HepG2 (cell line): ENCODE measurements at regions not wholly inside any gene's neighbourhood (a gene's known extent, or its start where the extent isn't known, plus 50 kb on each side); places are given as distances from the start of the nearest gene placed in this dataset.

ENCODE experiments used
- ATAC-seq: fragments of 200-7000 bp; cut with Tn5 transposase; 3 replicates; pipeline ENCODE4 v1.9.1; 2020; ENCODE audit warnings: mild to moderate bottlenecking, moderate library complexity
- BruUV-seq: library from RNA; stranded (reverse); fragments of 400-500 nt; replicated peaks from 2 replicates; lab custom pipeline; 2021; lab: Mats Ljungman, UMichigan
- CTCF ChIA-PET: fragments of 300-600 bp; formaldehyde crosslinking; extraction: SDS; loops from one replicate; lab custom pipeline; 2021; ENCODE audit warnings: low total read pairs, inconsistent platforms, low intra/inter-chr PET ratio; lab: Yijun Ruan, JAX
- POLR2A ChIA-PET: fragments of 350-600 bp; sonication (Branson Sonifier 250); formaldehyde crosslinking; loops from one replicate; lab custom pipeline; 2020; ENCODE audit warnings: antibody characterized with exemption, inconsistent platforms; lab: Yijun Ruan, JAX
- DNase-seq: peaks from one replicate; pipeline ENCODE4 v3.0.0-alpha.2; 2015; ENCODE audit warnings: low spot score
- FAIRE-seq: peaks from 3 replicates; lab custom pipeline; 2011; peaks lifted over from hg19 to GRCh38; lab: Jason Lieb, UNC
- H2AFZ ChIP-seq: one replicate; pipeline ENCODE4 v1.6.1; 2011; ENCODE audit warnings: low read length, inconsistent platforms
- H3K27ac ChIP-seq: fragments of 300-600 bp; 3 replicates; pipeline ENCODE4 v1.8.0; 2011; ENCODE audit warnings: mixed run types, mild to moderate bottlenecking, mixed read lengths, low read length, inconsistent platforms; ENCODE audit not compliant: insufficient read depth; ENCODE audit errors: extremely low read length
- H3K27me3 ChIP-seq, 2 experiments: fragments of 200-600 bp in 1 of 2; 2 replicates in 1 of 2; 3 replicates in 1 of 2; pipeline versions ENCODE4 v1.6.0 to v1.8.0; 2011; ENCODE audit warnings: low read length in 2 of 2, mild to moderate bottlenecking in 2 of 2, moderate library complexity in 2 of 2, inconsistent platforms in 1 of 2; ENCODE audit not compliant: insufficient read depth in 2 of 2, control insufficient read depth in 1 of 2
- H3K36me3 ChIP-seq, 2 experiments: fragments of 200-600 bp in 1 of 2; replicated peaks in 1 of 2; 2 replicates in 1 of 2; 3 replicates in 1 of 2; pipeline versions ENCODE4 v1.5.1 to v1.8.0; 2011; ENCODE audit warnings: low read length in 2 of 2, inconsistent platforms in 1 of 2; ENCODE audit not compliant: insufficient read depth in 2 of 2, control insufficient read depth in 1 of 2
- H3K4me1 ChIP-seq: 2 replicates; pipeline ENCODE4 v1.5.1; 2012; ENCODE audit warnings: low read length, inconsistent platforms; ENCODE audit not compliant: insufficient read depth
- H3K4me2 ChIP-seq: 2 replicates; pipeline ENCODE4 v1.6.0; 2011; ENCODE audit warnings: low read depth, low read length, inconsistent platforms
- H3K4me3 ChIP-seq, 3 experiments: fragments of 200-600 bp in 1 of 3; sonication (generic), shearing (Covaris generic) in 1 of 3; replicated peaks in 1 of 3; 2 replicates each; pipeline ENCODE4 v1.5.1; 2011 to 2016; ENCODE audit warnings: low read length in 3 of 3, inconsistent platforms in 2 of 3, low read depth in 2 of 3, mild to moderate bottlenecking in 2 of 3, control low read depth in 1 of 3, mixed read lengths in 1 of 3; ENCODE audit not compliant: insufficient read depth in 1 of 3
- H3K79me2 ChIP-seq: one replicate; pipeline ENCODE4 v1.6.1; 2011; ENCODE audit warnings: low read length, inconsistent platforms; ENCODE audit not compliant: insufficient read depth
- H3K9ac ChIP-seq: 2 replicates; pipeline ENCODE4 v1.6.0; 2011; ENCODE audit warnings: mild to moderate bottlenecking, low read depth, low read length, inconsistent platforms; ENCODE audit not compliant: insufficient read depth
- H3K9me3 ChIP-seq: 2 replicates; pipeline ENCODE4 v1.5.1; 2012; ENCODE audit warnings: mild to moderate bottlenecking, low read length
- H4K20me1 ChIP-seq: 2 replicates; pipeline ENCODE4 v1.6.0; 2011; ENCODE audit warnings: inconsistent platforms, mild to moderate bottlenecking, low read length, moderate library complexity; ENCODE audit not compliant: insufficient read depth
- ARID5B ChIP-seq: IDR thresholded peaks from 2 replicates; pipeline ENCODE4 v1.4.0; 2020; ENCODE audit warnings: mild to moderate bottlenecking, missing genetic modification reagents
- CREBL2 ChIP-seq: sonication (generic); formaldehyde crosslinking; IDR thresholded peaks from 2 replicates; pipeline ENCODE4 v1.8.1; 2023; ENCODE audit warnings: missing genetic modification reagents, mild to moderate bottlenecking, borderline replicate concordance
- ELF3 ChIP-seq: IDR thresholded peaks from 2 replicates; pipeline ENCODE4 v1.6.1; 2016; ENCODE audit warnings: missing genetic modification reagents, missing compliant biosample characterization
- FOXJ3 ChIP-seq: sonication (generic); formaldehyde crosslinking; IDR thresholded peaks from 2 replicates; pipeline ENCODE4 v1.4.0; 2020; ENCODE audit warnings: missing genetic modification reagents, mild to moderate bottlenecking, borderline replicate concordance
- GATAD2A ChIP-seq: IDR thresholded peaks from 2 replicates; pipeline ENCODE4 v1.6.1; 2016
- GRHL1 ChIP-seq: sonication (generic); formaldehyde crosslinking; conservative IDR thresholded peaks from 2 replicates; pipeline ENCODE4 v1.8.0; 2022; ENCODE audit warnings: missing genetic modification reagents
- HCFC1 ChIP-seq: fragments of 150-350 bp; IDR thresholded peaks from 2 replicates; pipeline ENCODE4 v1.6.1; 2014; ENCODE audit warnings: low read depth, low read length
- POGK ChIP-seq: sonication (generic); formaldehyde crosslinking; conservative IDR thresholded peaks from 2 replicates; pipeline ENCODE4 v1.8.0; 2022; ENCODE audit warnings: mild to moderate bottlenecking, moderate library complexity, missing genetic modification reagents
- SMAD9 ChIP-seq: sonication (generic); formaldehyde crosslinking; IDR thresholded peaks from 2 replicates; pipeline ENCODE4 v1.5.1; 2020; ENCODE audit warnings: mild to moderate bottlenecking, missing genetic modification reagents
- SRF ChIP-seq: IDR thresholded peaks from 2 replicates; pipeline ENCODE4 v1.6.1; 2011; ENCODE audit warnings: mild to moderate bottlenecking, low read depth, low read length, moderate library complexity
- TCF7 ChIP-seq: sonication (generic); IDR thresholded peaks from 2 replicates; pipeline ENCODE4 v1.6.1; 2016; ENCODE audit warnings: antibody characterized with exemption, low read depth
- TFDP1 ChIP-seq: IDR thresholded peaks from 2 replicates; pipeline ENCODE4 v1.6.1; 2016; ENCODE audit warnings: missing compliant biosample characterization, missing genetic modification reagents, borderline replicate concordance
- ZNF276 ChIP-seq: sonication (generic); formaldehyde crosslinking; IDR thresholded peaks from 2 replicates; pipeline ENCODE4 v1.4.0; 2020; ENCODE audit warnings: mild to moderate bottlenecking, low read depth, missing genetic modification reagents
- WGBS: methylation state at CpG from one replicate; pipeline ENCODE4 v1.1.6; 2017; ENCODE audit warnings: low lambda C conversion rate; 5-methylcytosine and 5-hydroxymethylcytosine counted together
- in situ Hi-C: cut with HindIII; loops from 2 replicates; pipeline ENCODE4 v1.10.0; 2017; ENCODE audit warnings: low pct_unique_long_range_greater_than_20kb; ENCODE audit not compliant: extremely low pct_ligation_motif_present
- intact Hi-C: fragments of 100-400 bp; cut with micrococcal nuclease; formaldehyde crosslinking; loops from one replicate; pipeline ENCODE4 v1.10.0; 2022; ENCODE audit not compliant: unreplicated experiment

- Histone ChIP-seq H3K27me3 (no peaks in the 10 kb centered on the region), H3K27ac (no peak overlapping the region), H2AFZ (no peak overlapping the region), H3K4me2 (no peak overlapping the region), H3K9me3 (no peaks in the 10 kb centered on the region), H3K4me3 (no peak overlapping the region), H3K4me1 (no peaks in the 10 kb centered on the region), H3K9ac (no peak overlapping the region), H4K20me1 (no peaks in the 10 kb centered on the region), H3K79me2 (no peaks in the 10 kb centered on the region), H3K36me3 (no peaks in the 10 kb centered on the region)
- ChIA-PET CTCF (no interaction called here), POLR2A (no interaction called here)
- DNase-seq (no peak), FAIRE-seq (no peak), ATAC-seq (no peak)
- WGBS: 3% methylated on average over 3 of the region's 3 CpGs
- in situ Hi-C loops (no loop called here), intact Hi-C loops (no loop called here)
- BruUV-seq: no TSS peak
- TF ChIP-seq TFDP1 (no peak), TCF7 (no peak), ELF3 (CRISPR knock-in tag) (no peak), SRF (no peak), ZNF276 (CRISPR knock-in tag) (no peak), ARID5B (CRISPR knock-in tag) (no peak), POGK (CRISPR knock-in tag) (no peak), GATAD2A (CRISPR knock-in tag) (no peak), FOXJ3 (no peak), SMAD9 (CRISPR knock-in tag) (no peak), CREBL2 (CRISPR knock-in tag) (no peak), HCFC1 (no peak), GRHL1 (CRISPR knock-in tag) (no peak)
Measured at GRCh38 chr4:114479595-114479994, 119.0 kb upstream of the UGT8 start.
